ENCODE measurements at regions not wholly inside any gene's neighbourhood (a gene's known extent, or its start where the extent isn't known, plus 50 kb on each side); places are given as distances from the start of the nearest gene placed in this dataset.
"Not testable (repeated sequence)": the region's sequence is repeated elsewhere in the genome, so short reads cannot be mapped to it uniquely, and the experiment has no call there.

DNA sequence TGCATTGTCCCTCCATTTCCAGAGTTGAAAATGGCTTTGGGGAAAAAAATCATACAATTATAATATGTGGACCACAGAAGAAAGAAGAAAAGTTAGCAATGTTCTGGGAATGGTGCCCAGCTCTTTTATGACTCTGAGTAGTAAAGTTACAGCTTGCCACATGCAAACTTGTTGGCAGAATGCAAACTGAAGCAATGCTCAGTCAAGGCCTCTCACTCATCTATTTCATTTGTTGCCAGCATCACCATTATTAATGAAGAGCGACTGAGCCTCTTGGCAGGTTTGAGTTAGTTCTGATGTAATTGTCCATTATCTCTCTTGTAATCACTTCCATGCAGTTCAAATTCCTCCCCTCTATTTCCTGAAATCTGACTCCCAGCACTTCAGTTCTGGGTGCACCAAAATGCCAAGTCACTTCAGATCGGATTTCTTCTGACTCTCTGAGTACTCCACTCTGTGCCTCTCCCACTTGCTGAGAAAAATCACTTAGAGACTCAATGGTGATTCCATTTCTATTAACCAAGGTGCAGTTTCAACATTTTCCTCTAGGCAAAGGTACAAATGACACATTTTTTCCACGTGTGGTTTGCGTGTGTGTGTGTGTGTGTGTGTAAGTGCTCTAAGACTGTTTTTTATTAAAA is 154.4 kb upstream of the STMND1 start:
- in situ Hi-C loops (cut with HindIII; ENCODE audit: low pct_unique_long_range_greater_than_20kb, low sequenced_read_pairs) = no loop called here
- DNase-seq (ENCODE audit: low read depth in 1 of 2, low spot score in 1 of 2) = peak in 1 of 2 experiments; percentile 88
- TF ChIP-seq JUND (IDR thresholded peaks at IDR 0.05; ENCODE audit: low read depth) = no peak

DNA sequence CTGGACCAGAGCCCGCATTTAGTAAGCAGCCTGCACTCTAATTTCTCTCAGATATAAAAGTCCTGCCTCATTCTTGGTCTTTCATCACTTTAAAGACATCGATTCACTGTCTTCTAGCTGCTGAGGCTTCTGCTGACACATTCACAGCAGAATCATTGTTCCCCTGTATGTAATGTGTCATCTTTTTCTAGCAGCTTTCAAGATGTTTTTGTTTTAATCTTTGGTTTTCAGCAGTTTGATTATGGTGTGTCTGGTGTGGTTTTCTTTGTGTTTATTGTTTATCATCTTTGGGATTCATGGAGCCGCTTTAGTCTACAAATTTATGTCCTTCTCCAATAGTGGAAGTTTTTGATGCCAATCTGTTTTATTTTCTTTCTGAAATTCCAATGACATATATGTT is 157.3 kb upstream of the STMND1 start:
- in situ Hi-C loops (cut with HindIII; ENCODE audit: low pct_unique_long_range_greater_than_20kb, low sequenced_read_pairs) = no loop called here
- TF ChIP-seq JUND (IDR thresholded peaks at IDR 0.05; ENCODE audit: low read depth) = no peak

DNA sequence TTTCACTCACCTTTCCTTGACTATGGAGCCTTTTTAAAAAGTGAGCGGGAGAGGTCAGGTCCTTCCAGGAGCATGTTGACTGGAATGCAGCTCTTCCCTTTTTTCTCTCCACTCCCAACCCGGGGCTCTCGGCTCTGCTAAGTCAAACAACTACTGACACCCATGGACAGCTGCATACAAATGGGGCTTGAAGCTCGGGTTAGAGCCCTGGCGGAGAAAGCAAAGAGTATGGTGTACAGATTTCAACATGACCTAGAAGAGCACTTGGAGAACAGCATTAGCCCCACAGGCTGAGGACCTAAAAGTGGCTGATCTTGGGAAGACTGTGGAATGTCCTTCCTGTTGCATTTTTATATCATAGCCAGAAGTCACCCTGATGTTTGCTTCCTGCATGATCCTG is 162.0 kb upstream of the STMND1 start:
- TF ChIP-seq JUND (IDR thresholded peaks at IDR 0.05; ENCODE audit: low read depth) = no peak
- in situ Hi-C loops (cut with HindIII; ENCODE audit: low pct_unique_long_range_greater_than_20kb, low sequenced_read_pairs) = no loop called here
- no peak for DNase-seq (ENCODE audit: low read depth in 1 of 2, low spot score in 1 of 2)

More for the DNA sequence above, 157.3 kb upstream of the STMND1 start:
- no peak for DNase-seq (ENCODE audit: low read depth in 1 of 2, low spot score in 1 of 2)

DNA sequence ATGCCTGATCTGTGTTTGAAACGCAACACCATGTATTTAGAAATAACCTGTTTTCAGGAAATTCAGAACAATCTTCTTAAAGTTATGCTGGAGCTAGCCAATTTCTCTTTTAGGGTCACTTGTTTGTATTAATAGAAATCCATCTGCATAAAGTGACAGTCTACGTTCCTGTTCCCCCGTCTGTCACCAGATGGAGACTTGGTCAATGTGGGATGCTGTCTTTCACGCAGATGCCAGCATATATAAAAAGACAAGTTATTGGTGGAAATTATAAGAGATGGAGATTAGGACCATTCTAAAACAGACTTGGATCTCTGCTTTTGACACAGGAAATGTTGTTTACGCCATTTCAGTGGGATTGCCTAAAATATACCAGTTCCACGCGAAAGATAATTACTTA is 162.5 kb upstream of the STMND1 start:
- no peak for TF ChIP-seq JUND (IDR thresholded peaks at IDR 0.05; ENCODE audit: low read depth)
- in situ Hi-C loops (cut with HindIII; ENCODE audit: low pct_unique_long_range_greater_than_20kb, low sequenced_read_pairs) = no loop called here

DNA sequence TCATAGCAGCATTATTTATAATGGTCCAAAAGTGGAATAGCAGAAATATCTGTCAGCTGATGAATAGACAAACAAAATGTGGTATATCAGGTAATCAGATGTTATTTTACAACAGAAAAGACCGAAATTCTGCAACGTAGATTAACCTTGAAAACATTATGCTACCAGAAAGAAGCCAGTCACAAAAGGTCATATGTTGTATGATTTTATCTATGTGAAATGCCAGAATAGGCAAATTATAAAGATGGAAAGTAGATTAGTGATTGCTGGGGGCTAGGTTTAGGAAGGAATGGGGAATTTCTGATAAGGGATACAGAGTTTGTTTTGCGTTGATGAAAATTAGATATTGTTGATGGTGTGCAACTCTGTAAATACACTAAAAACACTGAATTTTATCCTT is 165.0 kb upstream of the STMND1 start:
- no peak for DNase-seq (ENCODE audit: low read depth in 1 of 2, low spot score in 1 of 2)
- in situ Hi-C loops (cut with HindIII; ENCODE audit: low pct_unique_long_range_greater_than_20kb, low sequenced_read_pairs) = no loop called here
- TF ChIP-seq JUND (IDR thresholded peaks at IDR 0.05; ENCODE audit: low read depth) = no peak

More for the DNA sequence above, 162.5 kb upstream of the STMND1 start:
- DNase-seq (ENCODE audit: low read depth in 1 of 2, low spot score in 1 of 2) = no peak

DNA sequence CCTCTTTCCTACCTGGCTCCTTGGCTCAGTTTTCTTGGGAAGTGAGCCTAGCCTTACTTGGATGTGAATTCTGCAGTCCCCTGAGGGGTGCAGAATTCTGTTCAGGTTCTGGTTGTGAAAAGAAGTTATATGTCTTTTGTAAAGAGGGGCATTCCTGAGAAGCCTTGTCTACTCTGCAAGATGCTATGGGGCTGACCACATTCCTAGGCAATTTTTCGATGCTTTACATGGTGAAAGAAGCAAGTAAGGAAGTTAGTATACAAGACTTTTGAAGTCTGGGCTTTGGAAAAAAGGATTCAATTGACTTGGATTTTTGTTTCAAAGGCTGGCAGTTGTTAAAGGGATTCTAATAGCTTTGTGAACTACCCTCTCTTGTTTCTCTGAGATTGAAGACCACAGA is 167.9 kb upstream of the STMND1 start:
- TF ChIP-seq JUND (IDR thresholded peaks at IDR 0.05; ENCODE audit: low read depth) = no peak
- no peak for DNase-seq (ENCODE audit: low read depth in 1 of 2, low spot score in 1 of 2)
- in situ Hi-C loops (cut with HindIII; ENCODE audit: low pct_unique_long_range_greater_than_20kb, low sequenced_read_pairs) = no loop called here

DNA sequence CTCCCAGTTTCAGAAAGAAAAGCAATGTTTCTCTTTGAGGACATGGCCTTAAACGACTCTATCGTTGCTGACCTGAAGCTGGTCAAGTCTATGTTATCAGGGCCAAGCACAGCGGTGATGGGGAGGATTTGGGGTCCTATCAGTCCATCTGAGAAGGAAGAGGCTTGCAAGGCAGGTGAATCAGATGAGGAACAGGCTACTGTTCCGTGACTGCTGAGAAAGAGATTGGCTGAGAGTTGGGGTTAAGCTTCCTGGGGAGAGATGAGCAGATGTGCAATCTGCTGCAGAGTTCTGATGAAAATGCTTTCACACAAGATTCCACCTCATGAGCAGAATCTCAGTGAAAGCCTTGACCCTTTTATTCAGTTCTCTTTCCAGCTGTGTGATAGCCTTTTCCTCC is 168.3 kb upstream of the STMND1 start:
- in situ Hi-C loops (cut with HindIII; ENCODE audit: low pct_unique_long_range_greater_than_20kb, low sequenced_read_pairs) = no loop called here
- DNase-seq (ENCODE audit: low read depth in 1 of 2, low spot score in 1 of 2) = no peak

DNA sequence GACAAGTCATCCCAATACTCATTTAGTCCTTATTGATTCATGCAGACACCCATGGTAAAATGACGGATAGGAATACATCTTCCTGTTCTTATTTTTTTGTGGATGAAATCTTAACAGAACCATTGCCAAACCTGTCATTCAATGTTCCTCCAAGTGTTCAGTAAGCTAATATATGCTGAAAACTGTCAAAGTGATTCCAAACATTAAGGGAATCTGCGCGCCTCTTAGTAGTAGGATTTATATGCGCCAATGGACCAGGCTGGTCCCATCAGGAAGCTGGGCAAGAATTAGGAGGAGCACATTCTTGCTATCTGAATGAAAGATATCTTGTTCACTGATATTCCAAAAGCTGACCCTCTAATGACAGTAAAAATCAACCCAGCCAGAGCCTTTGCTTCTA is 168.9 kb upstream of the STMND1 start:
- DNase-seq (ENCODE audit: low read depth in 1 of 2, low spot score in 1 of 2) = no peak
- TF ChIP-seq JUND (IDR thresholded peaks at IDR 0.05; ENCODE audit: low read depth) = no peak
- in situ Hi-C loops (cut with HindIII; ENCODE audit: low pct_unique_long_range_greater_than_20kb, low sequenced_read_pairs) = no loop called here

More for the DNA sequence above, 168.3 kb upstream of the STMND1 start:
- no peak for TF ChIP-seq JUND (IDR thresholded peaks at IDR 0.05; ENCODE audit: low read depth)

DNA sequence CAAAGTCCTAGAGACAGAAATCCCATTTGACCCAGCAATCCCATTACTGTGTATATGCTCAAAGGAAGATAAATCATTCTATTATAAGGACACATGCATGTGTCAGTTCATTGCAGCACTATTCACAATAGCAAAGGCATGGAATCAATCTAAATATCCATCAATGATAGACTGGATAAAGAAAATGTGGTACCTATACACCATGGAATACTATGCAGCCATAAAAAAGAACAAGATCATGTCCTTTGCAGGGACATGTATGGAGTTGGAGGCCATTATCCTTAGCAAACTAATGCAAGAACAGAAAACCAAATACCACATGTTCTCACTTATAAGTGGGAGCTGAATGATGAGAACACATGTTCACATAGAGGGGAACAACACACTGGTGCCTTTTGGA is 169.8 kb upstream of the ATXN1 start:
- in situ Hi-C loops (cut with HindIII; ENCODE audit: low pct_unique_long_range_greater_than_20kb, low sequenced_read_pairs); DNase-seq (ENCODE audit: low read depth in 1 of 2, low spot score in 1 of 2): not testable (repeated sequence)

DNA sequence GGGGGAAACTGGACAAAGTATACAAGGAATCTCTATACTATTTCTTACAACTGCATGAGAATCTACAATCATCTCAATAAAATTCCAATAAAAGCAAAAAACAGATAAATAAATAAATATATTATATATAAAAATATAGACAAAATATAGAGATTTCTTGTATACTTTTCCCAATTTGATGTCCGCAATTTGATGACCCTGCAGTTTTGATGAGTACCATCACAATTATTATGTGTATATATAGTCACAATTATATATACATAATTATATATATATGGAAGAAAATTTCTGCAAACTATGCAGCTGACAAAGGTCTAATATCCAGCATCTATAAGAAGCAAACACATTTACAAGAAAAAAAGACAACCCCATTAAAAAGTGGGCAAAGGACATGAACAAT is 169.2 kb upstream of the ATXN1 start:
- TF ChIP-seq JUND (IDR thresholded peaks at IDR 0.05; ENCODE audit: low read depth) = no peak
- in situ Hi-C loops (cut with HindIII; ENCODE audit: low pct_unique_long_range_greater_than_20kb, low sequenced_read_pairs) = no loop called here
- DNase-seq (ENCODE audit: low read depth in 1 of 2, low spot score in 1 of 2) = no peak

DNA sequence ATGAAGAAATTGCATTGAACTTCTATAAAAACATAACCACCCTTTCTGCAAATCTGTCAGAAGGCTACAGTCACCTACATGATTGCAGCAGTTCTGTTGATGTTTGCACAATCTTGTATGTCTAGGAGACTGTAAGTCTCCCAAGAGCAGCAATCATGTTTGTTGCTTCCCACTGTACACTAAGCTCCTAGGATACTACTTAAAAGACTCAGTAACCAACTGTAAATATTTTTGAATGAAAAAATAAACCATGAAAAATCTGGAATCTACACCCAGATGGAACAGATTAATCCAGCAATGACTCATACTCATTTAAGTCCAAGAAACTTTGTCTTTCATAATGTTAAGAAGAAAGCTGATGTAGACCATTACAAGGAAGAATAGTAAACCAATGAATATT is 168.5 kb upstream of the ATXN1 start:
- no peak for DNase-seq (ENCODE audit: low read depth in 1 of 2, low spot score in 1 of 2)
- TF ChIP-seq JUND (IDR thresholded peaks at IDR 0.05; ENCODE audit: low read depth) = no peak
- in situ Hi-C loops (cut with HindIII; ENCODE audit: low pct_unique_long_range_greater_than_20kb, low sequenced_read_pairs) = no loop called here

DNA sequence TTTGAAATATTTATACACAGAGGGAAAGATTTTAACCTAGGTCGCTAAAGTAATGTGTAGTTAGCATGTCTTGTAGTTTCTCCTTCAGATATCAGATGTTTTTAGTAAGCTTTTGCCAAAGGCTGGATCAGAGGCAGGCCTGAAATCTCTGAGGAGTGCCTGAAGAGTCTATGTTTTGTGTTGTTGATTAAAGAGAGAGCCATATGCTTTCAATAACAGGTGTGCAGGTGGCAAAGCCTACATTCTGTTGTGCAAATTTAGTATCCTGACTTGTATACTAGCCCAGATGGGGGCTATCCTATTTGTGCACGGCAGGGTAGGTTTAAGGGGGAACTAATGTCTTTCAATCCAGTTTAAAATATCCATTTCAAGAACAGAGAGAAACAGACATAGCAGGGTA is 167.1 kb upstream of the ATXN1 start:
- in situ Hi-C loops (cut with HindIII; ENCODE audit: low pct_unique_long_range_greater_than_20kb, low sequenced_read_pairs) = no loop called here

DNA sequence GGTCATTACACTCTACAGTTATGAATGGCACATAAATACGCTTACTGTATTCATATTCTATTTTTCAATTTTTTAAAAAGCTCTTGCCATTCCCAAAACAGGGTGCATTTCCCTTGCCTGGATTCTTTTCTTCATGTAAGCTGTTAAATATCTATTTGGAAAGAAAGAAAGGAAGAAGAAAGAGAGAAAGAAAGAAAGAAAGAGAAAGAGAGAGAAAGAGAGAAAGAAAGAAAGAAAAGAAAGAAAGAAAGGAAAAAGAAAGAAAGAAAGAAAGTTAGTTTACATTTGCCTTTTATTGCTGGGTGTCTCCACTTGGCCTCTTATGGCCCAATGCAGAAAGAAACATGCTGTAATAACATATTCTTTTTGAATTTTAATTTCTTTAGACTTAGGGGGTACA is 165.9 kb upstream of the ATXN1 start:
- in situ Hi-C loops (cut with HindIII; ENCODE audit: low pct_unique_long_range_greater_than_20kb, low sequenced_read_pairs) = no loop called here
- no peak for TF ChIP-seq JUND (IDR thresholded peaks at IDR 0.05; ENCODE audit: low read depth)
- DNase-seq (ENCODE audit: low read depth in 1 of 2, low spot score in 1 of 2) = no peak

More for the DNA sequence above, 167.1 kb upstream of the ATXN1 start:
- TF ChIP-seq JUND (IDR thresholded peaks at IDR 0.05; ENCODE audit: low read depth) = no peak
- DNase-seq (ENCODE audit: low read depth in 1 of 2, low spot score in 1 of 2) = no peak

DNA sequence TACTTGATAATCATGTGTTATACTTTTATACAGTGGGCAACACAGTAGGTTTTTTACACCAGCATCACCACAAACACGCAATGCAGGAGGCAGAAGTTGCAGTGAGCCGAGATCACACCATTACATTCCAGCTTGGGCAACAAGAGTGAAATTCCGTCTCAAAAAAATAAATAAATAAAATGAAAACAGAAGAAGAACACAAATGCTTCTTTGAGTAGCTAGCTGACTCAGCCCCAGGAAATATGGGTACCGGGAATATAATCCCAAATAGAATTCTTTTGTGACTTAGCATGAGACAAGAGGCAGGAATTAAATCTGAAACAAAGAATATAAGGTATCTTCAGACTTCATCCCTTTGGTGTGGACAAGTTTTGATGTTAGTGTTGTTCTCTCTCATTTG is 164.2 kb upstream of the ATXN1 start:
- DNase-seq (ENCODE audit: low read depth in 1 of 2, low spot score in 1 of 2) = no peak
- in situ Hi-C loops (cut with HindIII; ENCODE audit: low pct_unique_long_range_greater_than_20kb, low sequenced_read_pairs) = no loop called here
- no peak for TF ChIP-seq JUND (IDR thresholded peaks at IDR 0.05; ENCODE audit: low read depth)
